ENCODE measurements at regions not wholly inside any gene's neighbourhood (a gene's known extent, or its start where the extent isn't known, plus 50 kb on each side); places are given as distances from the start of the nearest gene placed in this dataset.

GRCh38 chr3:31219131-31219843, 313.4 kb upstream of the STT3B start:
- Histone ChIP-seq H3K4me3 (replicated peaks in 1 of 3; ENCODE audit: insufficient read depth in 1 of 3, low read depth in 1 of 3, low read length in 3 of 3) (no peak overlapping the region), H3K9ac (replicated peaks; ENCODE audit: extremely low read depth, insufficient read depth, low read length) (no peak overlapping the region), H3K79me2 (ENCODE audit: control insufficient read depth, insufficient read depth, low read length) (no peaks in the 10 kb centered on the region), H2AFZ (ENCODE audit: low read depth, low read length) (no peak overlapping the region), H3K9me1 (replicated peaks; ENCODE audit: control insufficient read depth, extremely low read depth, insufficient read depth, low read length) (no peaks in the 10 kb centered on the region), H3K4me2 (ENCODE audit: insufficient read depth, low read length) (no peak overlapping the region), H4K20me1 (replicated peaks; ENCODE audit: control insufficient read depth, extremely low read depth, insufficient read depth, low read length) (no peaks in the 10 kb centered on the region), H3K27me3 (ENCODE audit: control insufficient read depth in 2 of 2, insufficient read depth in 2 of 2, low read length in 2 of 2) (no peaks in the 10 kb centered on the region), H3K9me3 (replicated peaks; ENCODE audit: control insufficient read depth, insufficient read depth, low read length) (no peaks in the 10 kb centered on the region), H3K27ac (ENCODE audit: insufficient read depth, low read depth, low read length) (no peak overlapping the region), H3K4me1 (ENCODE audit: control insufficient read depth, extremely low read depth, insufficient read depth, low read length) (no peaks in the 10 kb centered on the region), H3K36me3 (ENCODE audit: control insufficient read depth in 2 of 2, extremely low read depth in 1 of 2, insufficient read depth in 2 of 2, low read length in 2 of 2) (no peaks in the 10 kb centered on the region)
- no TSS peak for BruUV-seq (replicated peaks)
- FAIRE-seq (no peak), DNase-seq (ENCODE audit: low read depth, low spot score) (no peak)
- dilution Hi-C loops (cut with MboI; ENCODE audit: extremely low pct_ligation_motif_present, low sequenced_read_pairs): no loop called here
- intact Hi-C loops (cut with micrococcal nuclease): no loop called here
- TF ChIP-seq POLR2A (IDR thresholded peaks at IDR 0.05; ENCODE audit: low read depth, low read length): no peak
- TF ChIP-seq POLR2AphosphoS5 (IDR thresholded peaks at IDR 0.05; ENCODE audit: insufficient read depth, low read depth, low read length): no peak
- no peak for TF ChIP-seq JUN (IDR thresholded peaks at IDR 0.05; ENCODE audit: borderline replicate concordance, insufficient read depth, insufficient read length, low read depth)
- TF ChIP-seq GATA2 (IDR thresholded peaks at IDR 0.05; ENCODE audit: insufficient read depth, insufficient read length, low read depth, low read length): no peak
- no peak for TF ChIP-seq EZH2 (IDR thresholded peaks at IDR 0.05; ENCODE audit: borderline replicate concordance, low read depth, low read length, severe bottlenecking)
- TF ChIP-seq MYC (IDR thresholded peaks at IDR 0.05; ENCODE audit: low read depth, low read length): no peak
- TF ChIP-seq FOS (IDR thresholded peaks at IDR 0.05; ENCODE audit: borderline replicate concordance, insufficient read depth, low read length): no peak
- no peak for TF ChIP-seq MAX (IDR thresholded peaks at IDR 0.05; ENCODE audit: insufficient read depth, insufficient read length)
- TF ChIP-seq, protein P1, sequence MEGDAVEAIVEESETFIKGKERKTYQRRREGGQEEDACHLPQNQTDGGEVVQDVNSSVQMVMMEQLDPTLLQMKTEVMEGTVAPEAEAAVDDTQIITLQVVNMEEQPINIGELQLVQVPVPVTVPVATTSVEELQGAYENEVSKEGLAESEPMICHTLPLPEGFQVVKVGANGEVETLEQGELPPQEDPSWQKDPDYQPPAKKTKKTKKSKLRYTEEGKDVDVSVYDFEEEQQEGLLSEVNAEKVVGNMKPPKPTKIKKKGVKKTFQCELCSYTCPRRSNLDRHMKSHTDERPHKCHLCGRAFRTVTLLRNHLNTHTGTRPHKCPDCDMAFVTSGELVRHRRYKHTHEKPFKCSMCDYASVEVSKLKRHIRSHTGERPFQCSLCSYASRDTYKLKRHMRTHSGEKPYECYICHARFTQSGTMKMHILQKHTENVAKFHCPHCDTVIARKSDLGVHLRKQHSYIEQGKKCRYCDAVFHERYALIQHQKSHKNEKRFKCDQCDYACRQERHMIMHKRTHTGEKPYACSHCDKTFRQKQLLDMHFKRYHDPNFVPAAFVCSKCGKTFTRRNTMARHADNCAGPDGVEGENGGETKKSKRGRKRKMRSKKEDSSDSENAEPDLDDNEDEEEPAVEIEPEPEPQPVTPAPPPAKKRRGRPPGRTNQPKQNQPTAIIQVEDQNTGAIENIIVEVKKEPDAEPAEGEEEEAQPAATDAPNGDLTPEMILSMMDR (IDR thresholded peaks at IDR 0.05; ENCODE audit: extremely low read depth in 1 of 2, insufficient read depth in 1 of 2, low read depth in 1 of 2, low read length in 2 of 2): no peak
- ChIA-PET CTCF (interaction anchor here (1.0 kb wide), 1 partner anchor 15 kb away, joined by 4 read pairs; no protein-coding TSS in a partner anchor), POLR2A (no interaction called here)

All from endothelial cell of umbilical vein (primary cell).